Activated effector memory CD4-positive, alpha-beta T cell treated with Interleukin-2 at 50 U/mL for 16 hours (primary cell): ENCODE measurements at regions not wholly inside any gene's neighbourhood (a gene's known extent, or its start where the extent isn't known, plus 50 kb on each side); places are given as distances from the start of the nearest gene placed in this dataset.

ENCODE experiments used
- DNase-seq: peaks from one replicate; pipeline ENCODE4 v3.0.0-alpha.2; 2020

DNA sequence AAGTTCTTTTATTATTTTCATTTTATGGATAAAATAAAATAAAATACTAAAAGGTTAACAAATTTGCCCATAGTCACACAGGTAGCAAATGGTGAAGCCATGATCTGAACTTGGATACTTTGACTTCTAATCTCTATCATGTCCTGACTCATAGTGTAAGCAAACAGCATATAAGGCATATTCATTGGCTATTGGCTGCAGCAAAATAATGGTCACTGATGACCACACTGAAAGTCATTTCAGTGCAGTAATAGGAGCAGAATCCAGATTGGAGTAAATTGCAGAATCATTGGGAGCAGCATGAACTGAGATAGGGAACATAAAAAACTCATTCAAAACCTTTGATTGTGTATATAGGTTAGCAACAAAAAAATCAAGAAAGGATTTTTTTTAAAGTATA is 262.9 kb downstream of the PLA2G4A start:
- no peak for DNase-seq

DNA sequence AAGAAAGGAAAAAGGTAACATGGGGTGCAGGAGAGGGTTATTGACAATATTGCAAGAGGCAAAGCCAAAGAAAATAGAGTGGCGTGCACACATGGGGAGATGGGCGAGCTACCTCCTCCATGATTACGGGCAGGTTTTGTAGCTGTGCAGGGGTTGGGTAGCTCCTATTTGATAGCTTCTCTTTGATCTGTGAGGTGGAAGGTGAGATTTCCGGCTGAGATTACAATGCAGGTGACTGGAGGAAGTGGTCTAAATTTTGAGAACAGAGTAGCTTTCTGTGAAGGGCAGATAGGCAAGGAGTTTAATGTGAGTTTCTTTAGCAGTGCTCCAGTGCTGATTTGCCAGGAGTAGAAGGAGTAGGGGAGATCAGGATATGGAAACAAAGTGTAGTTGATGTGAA is 263.4 kb downstream of the PLA2G4A start:
- DNase-seq: no peak

DNA sequence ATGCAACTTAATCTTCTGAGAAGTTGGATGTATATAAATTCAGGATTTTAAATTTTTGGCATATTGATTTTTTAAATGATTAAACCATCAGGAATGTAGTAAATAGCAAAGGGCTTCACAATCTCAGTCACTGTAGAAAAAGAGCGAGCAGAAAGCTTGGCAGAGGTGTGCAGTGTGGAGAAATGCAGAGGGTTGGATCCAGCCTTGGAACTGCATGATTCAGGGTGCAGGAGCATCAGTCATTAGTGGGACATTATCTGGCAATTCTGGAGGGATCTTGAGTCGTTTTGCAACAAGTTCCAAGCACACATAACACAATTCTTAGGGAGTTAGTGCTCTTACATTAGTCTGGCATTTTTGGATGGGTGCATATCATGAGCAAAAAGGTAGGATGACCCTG is 267.9 kb downstream of the PLA2G4A start:
- no peak for DNase-seq

DNA sequence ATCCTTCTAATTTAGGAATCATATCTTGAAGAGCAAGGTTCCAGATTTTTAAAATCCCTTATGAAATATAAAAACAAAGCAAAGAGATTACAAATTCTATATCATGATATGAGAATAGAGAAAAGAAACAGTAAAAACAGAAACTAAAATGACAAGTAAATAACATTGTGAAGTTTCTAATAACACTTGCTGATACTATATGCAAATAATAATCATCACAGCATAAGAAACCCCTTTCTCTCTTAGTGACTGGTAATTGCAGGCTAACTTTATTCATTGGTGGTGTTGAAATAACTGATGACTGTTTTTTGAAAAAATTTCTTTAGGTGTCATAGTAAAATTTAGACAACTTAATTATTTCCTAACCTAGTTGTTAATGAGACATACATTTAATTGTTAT is 281.6 kb downstream of the PLA2G4A start:
- DNase-seq: no peak

DNA sequence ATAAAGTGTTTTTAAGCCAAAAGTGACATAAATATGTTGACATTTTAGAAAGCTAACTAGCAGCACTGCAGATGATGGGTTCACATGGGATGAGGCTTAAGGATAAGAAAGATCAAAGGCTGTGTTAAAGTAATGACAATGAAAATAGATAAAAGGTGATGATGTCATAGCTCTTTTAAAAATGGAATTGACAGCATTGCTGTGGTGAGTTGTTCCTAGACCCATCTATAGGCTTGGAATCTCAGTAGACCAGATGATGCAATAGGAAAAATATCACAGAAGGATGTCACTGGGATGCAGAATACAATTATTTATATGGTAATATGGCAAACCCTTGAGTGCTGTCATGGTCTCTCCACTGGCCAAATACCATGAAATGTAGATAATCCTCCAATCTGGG is 286.0 kb downstream of the PLA2G4A start:
- no peak for DNase-seq

DNA sequence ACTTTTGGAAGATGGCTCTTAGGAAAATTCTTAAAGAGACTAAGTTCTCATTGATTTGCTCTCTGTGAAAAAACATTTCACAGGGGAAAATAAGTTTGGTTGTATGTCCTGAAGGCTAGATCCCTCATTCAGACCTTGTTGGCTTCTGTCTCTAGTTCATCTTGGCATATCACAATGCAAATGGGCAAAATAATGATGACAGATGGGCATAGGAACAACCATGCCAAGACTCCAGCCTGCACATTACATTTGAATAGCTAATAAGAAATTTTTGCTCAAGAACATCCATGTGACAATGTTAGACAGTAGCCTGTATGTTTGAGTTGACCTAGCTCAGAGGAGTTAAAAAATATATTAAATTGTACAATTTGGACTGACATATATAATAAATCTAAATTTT is 292.9 kb downstream of the PLA2G4A start:
- no peak for DNase-seq

DNA sequence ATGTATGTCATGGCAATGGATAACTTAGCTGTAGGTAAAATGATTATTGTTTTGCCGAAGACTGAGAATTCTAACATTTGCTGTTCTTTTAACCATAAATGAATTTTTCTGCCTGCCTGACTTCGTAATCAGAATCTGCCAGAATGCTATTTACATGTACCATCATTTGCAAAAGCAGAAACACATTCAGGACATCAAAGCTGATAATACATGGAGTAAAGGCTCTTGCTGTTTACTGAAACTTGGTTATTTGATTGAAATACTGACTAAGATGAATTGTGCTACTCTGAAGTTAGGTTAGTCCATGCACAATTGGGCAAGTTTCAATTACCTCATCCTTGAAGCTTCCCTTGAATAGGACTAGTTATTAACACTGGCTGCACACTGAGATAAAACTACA is 293.8 kb downstream of the PLA2G4A start:
- no peak for DNase-seq

DNA sequence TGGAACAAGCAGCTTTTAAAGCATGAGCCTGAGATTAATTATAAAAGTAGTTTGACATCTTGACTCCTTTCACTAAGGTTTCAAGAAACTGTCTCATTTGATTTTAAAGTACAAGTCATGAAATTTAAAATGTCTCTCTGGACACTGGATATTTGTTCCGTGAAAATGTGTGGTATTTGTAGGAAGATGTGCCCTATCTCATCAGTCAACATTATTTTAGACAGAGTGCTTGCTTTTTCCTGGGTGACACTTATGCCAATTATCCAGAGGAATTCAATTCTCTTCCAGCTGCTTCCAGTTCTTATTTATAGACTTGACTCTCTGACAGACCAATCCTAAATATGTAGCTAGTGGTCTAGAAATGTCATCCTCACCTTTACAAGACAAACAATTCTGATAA is 300.4 kb downstream of the PLA2G4A start:
- no peak for DNase-seq

DNA sequence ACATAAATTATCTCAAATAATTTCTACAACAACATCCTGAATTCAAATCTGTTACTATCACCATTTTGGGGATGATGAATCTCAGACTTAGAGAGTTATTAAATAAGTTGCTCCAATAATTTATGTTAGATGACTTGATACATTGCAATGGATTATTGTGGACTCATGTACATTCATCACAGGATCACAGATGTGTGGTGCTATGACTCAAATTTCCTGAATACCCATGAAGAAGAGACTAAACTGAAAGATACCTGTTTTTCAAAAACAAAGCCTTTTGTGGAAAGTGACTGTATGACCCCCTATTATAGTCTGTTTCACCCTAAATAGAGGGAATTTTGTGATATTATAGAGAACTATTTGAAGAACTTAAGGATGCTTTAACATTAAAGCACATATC is 315.0 kb downstream of the PLA2G4A start:
- DNase-seq: no peak

DNA sequence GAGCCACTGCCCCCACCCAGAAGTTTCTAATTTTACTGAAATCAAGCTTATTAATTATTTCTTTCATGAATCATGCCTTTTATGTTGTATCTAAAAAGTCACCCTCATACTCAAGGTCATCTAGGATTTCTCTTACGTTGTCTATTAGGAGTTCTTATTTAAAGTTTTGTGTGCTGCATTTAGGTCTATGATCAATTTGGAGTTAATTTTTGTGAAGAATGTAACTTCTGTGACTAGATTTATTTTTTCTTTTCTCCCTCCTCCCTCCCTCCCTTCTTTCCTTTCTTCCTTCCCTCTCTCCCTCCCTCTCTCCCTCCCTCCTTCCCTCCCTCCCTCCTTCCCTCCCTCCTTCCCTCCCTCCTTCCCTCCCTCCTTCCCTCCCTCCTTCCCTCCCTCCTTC is 317.6 kb downstream of the PLA2G4A start:
- no peak for DNase-seq

DNA sequence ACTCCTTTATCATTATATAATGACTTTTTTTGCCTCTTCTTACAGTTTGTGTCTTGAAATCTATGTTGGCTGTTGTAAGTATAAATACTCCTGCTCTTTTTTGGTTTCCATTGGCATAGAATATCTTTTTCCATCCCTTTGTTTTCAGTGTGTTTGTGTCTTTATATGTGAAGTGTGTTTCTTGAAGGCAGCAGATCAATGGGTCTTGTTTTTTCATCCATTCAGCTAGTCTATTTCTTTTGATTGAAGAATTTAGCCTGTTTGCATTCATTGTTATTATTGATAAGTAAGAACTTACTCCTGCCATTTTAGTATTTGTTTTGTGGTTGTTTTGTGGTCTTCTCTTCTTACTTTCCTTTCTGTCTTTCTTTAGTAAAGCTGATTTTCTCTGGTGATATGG is 322.8 kb downstream of the PLA2G4A start:
- DNase-seq: no peak

DNA sequence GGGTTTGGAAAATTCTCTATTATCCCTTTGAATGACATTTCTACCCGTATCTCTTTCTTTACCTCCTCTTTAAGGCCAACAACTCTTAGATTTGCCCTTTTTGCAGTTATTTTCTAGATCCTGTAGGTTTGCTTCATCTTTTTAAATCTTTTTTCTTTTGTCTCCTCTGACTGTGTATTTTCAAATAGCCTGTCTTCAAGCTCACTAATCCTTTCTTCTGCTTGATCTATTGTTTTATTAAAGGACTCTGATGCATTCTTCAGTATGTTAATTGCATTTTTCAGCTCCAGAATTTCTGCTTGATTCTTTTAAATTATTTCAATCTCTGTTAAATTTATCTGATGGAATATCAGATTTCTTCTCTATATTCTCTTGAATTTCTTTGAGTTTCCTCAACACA is 324.3 kb downstream of the PLA2G4A start:
- DNase-seq: no peak

DNA sequence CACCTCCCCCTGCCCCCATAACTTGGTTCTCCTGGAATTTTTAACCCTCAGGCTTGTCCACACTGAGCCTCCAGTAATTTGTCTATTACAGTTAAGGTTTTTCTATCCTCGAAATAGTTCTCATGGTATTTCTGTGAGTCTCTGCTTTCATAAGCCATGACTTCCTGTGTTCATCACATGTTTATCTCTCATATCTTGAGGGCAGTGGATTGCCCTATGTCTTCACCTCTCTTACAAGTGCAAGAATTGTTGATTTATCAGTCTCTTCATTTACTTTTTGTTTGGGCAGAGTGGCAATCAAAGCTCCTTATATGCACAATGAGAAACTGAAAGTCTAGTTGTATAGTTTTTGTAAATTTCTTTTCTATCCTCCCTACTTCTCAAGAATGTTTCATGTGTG is 328.4 kb downstream of the PLA2G4A start:
- no peak for DNase-seq

DNA sequence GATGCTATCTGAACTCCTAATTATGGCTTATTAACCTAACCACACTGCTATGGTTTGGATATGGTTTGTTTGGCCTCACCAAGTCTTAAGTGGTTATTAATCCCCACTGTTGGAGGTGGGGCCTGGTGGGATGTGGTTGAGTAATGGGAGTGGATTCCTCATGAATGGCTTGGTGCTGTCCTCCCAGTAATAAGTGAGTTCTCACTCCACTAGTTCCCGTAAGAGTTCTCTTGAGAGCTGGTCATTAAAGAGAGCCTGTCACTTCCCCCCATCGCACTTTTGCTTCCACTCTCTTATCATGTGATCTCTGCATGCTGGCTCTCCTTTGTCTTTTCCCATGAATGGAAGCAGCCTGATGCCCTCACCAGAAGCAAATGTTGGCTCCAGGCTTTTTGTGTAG is 328.8 kb downstream of the PLA2G4A start:
- DNase-seq: no peak

DNA sequence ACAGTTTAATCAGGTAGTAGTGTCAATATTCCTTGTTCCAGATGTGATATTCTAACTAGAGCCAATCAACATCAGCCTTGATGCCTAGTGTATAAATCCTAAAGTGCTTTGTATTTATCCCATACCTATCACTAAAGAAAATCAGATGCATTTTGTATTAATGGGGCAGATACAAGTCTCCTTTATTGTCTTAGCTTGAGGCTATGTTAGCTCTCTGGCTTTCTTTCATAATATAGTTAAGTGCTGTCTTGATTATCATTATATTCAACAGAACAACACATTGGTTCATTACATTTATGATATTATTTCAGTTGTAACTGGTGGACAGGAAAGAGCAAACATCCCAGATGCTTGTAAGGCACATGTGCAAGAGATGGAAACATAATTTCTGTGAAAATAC is 338.8 kb downstream of the PLA2G4A start:
- no peak for DNase-seq

DNA sequence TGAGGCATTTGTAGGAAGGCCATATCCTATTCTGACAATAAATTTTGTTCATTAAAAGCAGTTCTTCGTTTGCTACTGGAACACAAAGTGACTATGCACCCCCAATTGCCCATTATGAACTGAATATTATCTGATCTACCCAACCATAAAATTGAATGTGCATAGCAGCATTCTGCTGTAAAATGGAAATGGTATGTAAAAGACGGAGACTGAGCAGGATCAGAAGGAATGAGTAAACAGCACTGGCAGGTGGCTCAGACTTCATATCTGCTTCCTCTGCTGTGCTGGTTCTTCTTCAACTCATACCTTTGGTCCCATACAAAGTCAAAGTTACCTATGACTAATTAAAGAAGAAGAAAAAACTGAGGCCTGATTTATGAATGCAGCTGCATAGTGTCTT is 339.5 kb downstream of the PLA2G4A start:
- DNase-seq: no peak

DNA sequence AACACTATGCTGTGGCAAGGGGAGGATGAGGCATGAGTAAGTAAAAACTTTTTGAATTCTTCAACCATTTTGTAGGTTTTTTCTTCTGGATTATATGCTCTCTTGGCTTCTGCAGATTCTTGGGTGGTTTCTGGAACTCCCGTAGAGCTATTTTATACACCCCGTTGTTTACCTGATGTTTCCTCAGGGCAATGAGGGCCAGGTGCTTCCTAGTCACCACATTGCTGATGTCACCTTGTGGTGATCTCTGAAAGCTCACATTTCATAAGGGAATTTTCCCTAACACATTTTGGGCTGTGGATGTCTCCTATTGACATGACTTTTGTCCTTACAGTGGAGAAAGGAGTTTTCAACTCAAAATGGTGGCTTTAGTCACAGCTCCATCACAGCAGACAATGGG is 356.6 kb downstream of the PLA2G4A start:
- DNase-seq: no peak

DNA sequence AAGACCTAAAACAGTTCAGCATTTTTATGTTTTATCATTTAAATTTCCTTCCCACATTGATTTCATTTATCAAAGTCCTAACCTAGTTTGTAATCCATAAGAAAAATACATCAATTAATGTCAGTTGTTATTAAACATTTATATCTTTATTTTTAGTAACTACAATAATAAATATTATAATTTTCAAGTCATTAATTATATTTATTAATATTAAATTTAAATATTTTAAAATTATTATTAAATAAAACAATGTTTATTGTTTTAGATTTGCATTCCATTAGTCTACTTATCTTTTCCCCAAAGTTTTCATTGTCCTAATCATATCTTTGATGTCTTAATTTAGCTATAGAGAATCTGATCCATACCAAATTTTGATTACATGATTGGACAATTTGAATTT is 368.9 kb downstream of the PLA2G4A start:
- DNase-seq: no peak

DNA sequence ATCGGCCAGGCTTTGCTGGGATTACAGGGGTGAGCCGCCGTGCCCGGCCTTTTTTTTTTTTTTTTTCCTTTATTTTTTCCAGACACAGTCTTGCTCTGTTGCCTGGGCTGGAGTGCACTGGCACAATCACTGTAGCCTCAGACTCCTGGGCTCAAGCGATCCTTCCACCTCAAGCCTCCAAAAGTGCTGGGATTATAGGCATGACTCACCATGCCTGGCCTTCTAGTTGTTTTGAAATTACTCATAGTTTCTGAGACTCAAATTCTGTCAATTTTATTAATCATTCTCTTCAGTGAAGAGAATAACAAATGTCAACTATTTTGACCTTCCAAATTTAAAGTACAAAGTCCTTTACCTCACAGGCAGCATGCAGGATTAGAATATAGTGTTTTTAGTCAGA is 374.5 kb downstream of the PLA2G4A start:
- no peak for DNase-seq

DNA sequence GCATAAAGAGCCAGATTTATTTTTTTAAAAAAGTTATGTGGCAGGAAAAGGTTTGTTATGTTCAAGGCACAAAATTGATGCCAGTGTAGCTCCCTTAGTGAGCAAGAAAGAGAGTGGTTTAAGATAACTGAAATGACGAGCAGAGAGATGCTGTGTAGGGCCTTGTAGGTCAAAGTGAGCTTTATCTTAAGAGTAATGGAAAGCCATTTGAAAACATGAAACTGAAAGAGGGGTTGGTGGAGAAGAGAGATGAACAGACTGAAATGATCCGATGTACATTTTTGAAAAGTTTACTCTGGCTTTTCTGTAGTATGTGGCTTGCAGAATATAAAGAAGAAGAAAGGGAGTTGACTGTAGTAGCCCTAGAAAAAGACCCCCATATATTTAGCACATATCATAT is 383.6 kb downstream of the PLA2G4A start:
- DNase-seq: no peak

DNA sequence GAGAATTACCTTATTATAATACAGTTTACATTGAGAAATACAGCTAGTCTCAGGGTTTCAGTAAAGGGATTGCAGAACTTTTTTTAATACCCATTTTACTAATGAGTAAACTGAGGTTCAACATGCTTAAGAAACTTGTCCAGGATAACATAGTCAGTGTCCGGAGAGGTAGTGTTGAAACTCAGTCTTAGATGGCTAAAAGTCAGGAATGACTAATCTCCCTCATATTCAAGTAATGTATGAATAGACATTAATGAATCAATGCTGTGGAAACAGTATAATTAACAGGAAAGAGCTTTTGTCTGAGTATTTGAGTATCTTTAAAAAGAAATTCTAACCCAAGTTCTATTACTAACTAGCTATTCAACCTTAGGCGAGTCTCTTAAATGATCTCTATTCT is 397.6 kb downstream of the PLA2G4A start:
- no peak for DNase-seq

DNA sequence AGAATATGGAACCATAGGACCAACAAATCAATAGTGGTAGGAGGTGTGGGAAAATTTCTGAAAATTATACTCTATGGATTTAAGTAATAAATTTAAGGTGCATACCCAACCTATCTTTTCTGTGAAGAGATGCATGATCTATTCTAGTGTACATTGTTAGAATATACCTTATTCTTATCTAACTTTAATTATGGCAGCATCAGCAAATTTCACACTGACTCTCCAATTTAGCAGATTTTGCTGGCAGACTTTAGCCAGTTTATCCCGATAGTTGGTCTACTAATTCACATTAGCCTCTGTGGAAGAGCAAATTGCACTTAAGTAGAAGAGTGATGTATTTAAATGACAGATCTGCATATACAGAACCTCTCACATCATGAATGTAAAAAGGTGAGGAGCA is 400.0 kb downstream of the PLA2G4A start:
- DNase-seq: no peak

DNA sequence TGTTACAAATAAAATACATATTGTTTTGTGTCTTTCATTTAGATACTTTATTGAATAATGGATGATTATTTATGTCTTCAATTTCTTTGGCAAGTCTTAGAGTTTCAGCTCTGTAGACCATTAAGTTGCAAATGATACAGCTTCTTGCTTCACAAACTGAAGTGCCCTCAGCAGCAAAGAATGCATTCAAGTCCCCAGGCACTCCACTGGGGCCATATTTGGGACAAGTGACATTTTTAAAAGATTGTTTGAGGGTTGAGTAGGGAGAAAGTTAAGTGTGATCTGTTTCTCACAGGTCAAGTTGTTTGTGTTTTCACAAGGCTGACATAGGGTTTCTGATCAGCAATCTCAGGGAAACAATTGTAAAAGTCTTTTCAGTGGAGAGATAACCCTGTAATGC is 400.7 kb downstream of the PLA2G4A start:
- DNase-seq: no peak

DNA sequence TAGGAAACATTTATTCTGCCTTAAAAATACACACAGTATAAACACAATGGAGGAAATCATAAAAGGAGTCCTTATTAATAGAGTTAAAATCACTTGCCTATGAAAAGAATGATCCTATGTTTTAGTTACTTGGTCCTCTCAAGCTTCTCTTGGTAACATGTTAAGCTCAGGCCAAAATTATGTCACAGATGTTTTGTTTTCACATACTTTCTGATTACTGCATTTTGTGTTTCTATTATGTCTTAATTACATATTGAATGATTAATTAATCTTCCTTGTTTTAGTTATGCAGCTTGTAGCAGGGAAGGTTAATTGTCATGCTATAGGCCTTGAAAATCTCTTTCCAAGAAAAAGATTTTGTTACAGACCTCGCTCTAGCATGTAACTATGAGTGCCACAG is 406.0 kb downstream of the PLA2G4A start:
- DNase-seq: no peak

DNA sequence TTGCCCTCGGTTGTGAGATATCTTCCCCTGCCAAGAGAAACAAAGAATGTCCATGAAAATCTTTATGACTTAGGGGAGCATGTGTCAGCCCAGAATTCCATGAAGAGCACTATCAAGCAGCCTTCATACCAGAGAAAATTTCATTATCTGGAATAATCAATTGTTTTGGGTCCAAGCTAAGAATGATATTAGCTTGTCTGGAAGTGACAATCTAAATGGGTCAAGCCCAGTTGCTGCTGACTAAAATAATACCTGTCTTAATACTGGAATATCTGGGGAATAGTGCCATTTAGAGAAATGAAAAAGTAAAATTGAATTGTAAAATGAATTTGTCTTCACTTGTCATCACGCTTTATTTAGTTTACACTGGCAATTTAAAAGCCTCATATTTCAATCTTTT is 407.4 kb downstream of the PLA2G4A start:
- DNase-seq: no peak

DNA sequence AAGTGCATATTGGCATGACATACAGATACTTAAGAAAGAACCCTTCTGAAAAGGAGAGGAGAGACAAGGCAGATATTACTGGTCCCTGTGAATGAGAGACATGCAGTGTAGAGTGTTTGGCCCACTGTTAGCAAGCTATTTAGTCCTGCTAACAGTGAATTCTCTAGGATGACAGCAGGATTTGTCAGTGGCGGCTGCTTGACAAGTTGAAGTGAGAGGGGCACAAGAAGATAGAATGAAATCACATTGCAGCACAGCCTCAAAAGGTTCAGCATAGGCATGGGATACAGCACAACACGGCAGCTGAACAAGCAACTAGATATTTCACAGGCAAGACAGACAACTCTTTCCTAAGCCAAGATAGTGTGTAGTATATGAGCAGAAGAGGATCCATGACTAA is 407.9 kb downstream of the PLA2G4A start:
- no peak for DNase-seq

DNA sequence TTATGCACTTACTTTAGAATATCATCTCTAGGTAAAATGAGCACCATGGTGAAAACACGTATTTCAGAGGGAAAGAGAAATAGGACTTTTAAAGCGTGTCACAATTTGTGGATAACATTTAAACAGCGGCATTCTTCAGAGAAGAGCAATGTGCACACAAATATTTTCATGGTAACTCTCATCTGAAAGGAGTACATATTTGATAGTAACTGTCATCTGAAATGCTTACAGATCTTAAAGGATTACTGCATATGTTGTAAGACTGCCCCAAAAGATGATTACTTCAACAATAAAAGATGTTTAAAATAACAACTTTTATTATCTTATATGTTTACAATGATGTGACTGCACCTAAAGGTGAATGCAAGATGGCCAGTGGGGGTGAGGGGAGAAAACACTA is 408.8 kb downstream of the PLA2G4A start:
- no peak for DNase-seq
